GM12878 (cell line): ENCODE measurements at regions not wholly inside any gene's neighbourhood (a gene's known extent, or its start where the extent isn't known, plus 50 kb on each side); places are given as distances from the start of the nearest gene placed in this dataset.

Experiments used
- ATAC-seq: fragments of 200-7000 bp; cut with Tn5 transposase; 3 replicates; pipeline ENCODE4 v1.9.1; 2020; ENCODE audit warnings: mild to moderate bottlenecking, moderate library complexity
- BruUV-seq: library from RNA; stranded (reverse); fragments of 400-500 nt; replicated peaks from 2 replicates; lab custom pipeline; 2021; lab: Mats Ljungman, UMichigan
- CTCF ChIA-PET: fragments of 300-600 bp; sonication (Branson Sonifier 250); formaldehyde crosslinking; extraction: SDS; loops from one replicate; lab custom pipeline; 2021; ENCODE audit warnings: inconsistent platforms; lab: Yijun Ruan, JAX
- POLR2A ChIA-PET: fragments of 350-600 bp; formaldehyde crosslinking; extraction: SDS; loops from one replicate; lab custom pipeline; 2021; ENCODE audit warnings: inconsistent platforms; lab: Charles Lee
- RAD21 ChIA-PET: fragments of 300-600 bp; sonication (Branson Sonifier 250); formaldehyde crosslinking; loops from one replicate; lab custom pipeline; 2023; ENCODE audit warnings: antibody characterized with exemption; ENCODE audit not compliant: unreplicated experiment; lab: Charles Lee
- SMC1A ChIA-PET: fragments of 300-600 bp; sonication (Branson Sonifier 250); formaldehyde crosslinking; loops from one replicate; lab custom pipeline; 2023; ENCODE audit not compliant: unreplicated experiment, uncharacterized antibody; lab: Charles Lee
- DNase-seq: peaks from one replicate; pipeline ENCODE4 v3.0.0-alpha.2; 2011; ENCODE audit warnings: low read depth, low spot score
- FAIRE-seq: peaks from 3 replicates; lab custom pipeline; 2011; peaks lifted over from hg19 to GRCh38; lab: Jason Lieb, UNC
- H2AFZ ChIP-seq: 2 replicates; pipeline ENCODE4 v1.6.0; 2011; ENCODE audit warnings: low read depth, low read length, control low read depth; ENCODE audit not compliant: control insufficient read depth
- H3K27ac ChIP-seq: 2 replicates; pipeline ENCODE4 v1.5.1; 2011; ENCODE audit warnings: control low read depth; ENCODE audit not compliant: control insufficient read depth, insufficient read depth
- H3K27me3 ChIP-seq, 2 experiments: replicated peaks in 1 of 2; 2 replicates each; pipeline versions ENCODE4 v1.6.0 to v1.6.1; 2011; ENCODE audit warnings: low read length in 1 of 2; ENCODE audit not compliant: control insufficient read depth in 2 of 2, insufficient read depth in 2 of 2
- H3K36me3 ChIP-seq, 2 experiments: 2 replicates each; pipeline ENCODE4 v1.5.1; 2011; ENCODE audit warnings: low read length in 1 of 2; ENCODE audit not compliant: control insufficient read depth in 2 of 2, insufficient read depth in 2 of 2
- H3K4me1 ChIP-seq: 2 replicates; pipeline ENCODE4 v1.6.1; 2011; ENCODE audit warnings: mild to moderate bottlenecking, low read length, moderate library complexity, mixed read lengths; ENCODE audit not compliant: control insufficient read depth, insufficient read depth
- H3K4me2 ChIP-seq: 2 replicates; pipeline ENCODE4 v1.6.0; 2011; ENCODE audit warnings: control low read depth; ENCODE audit not compliant: control insufficient read depth, insufficient read depth
- H3K4me3 ChIP-seq: fragments of 200-600 bp; sonication (generic); 2 replicates; pipeline ENCODE4 v1.5.1; 2016
- H3K79me2 ChIP-seq: 2 replicates; pipeline ENCODE4 v1.6.0; 2011; ENCODE audit warnings: low read length; ENCODE audit not compliant: control insufficient read depth, insufficient read depth
- H3K9ac ChIP-seq: 2 replicates; pipeline ENCODE4 v1.8.0; 2011; ENCODE audit warnings: low read length, control low read depth, mixed read lengths; ENCODE audit not compliant: control insufficient read depth, insufficient read depth
- H3K9me3 ChIP-seq: replicated peaks from 3 replicates; pipeline ENCODE4 v1.5.1; 2011; ENCODE audit warnings: mild to moderate bottlenecking, low read length; ENCODE audit not compliant: control insufficient read depth, insufficient read depth
- H4K20me1 ChIP-seq: 2 replicates; pipeline ENCODE4 v1.6.0; 2011; ENCODE audit not compliant: control insufficient read depth, insufficient read depth
- BACH1 ChIP-seq: fragments of 450-650 bp; IDR thresholded peaks from 2 replicates; pipeline ENCODE4 v1.6.1; 2017; ENCODE audit warnings: mild to moderate bottlenecking, borderline replicate concordance
- BMI1 ChIP-seq: fragments of 450-650 bp; IDR thresholded peaks from 2 replicates; pipeline ENCODE4 v1.6.1; 2016; ENCODE audit warnings: mild to moderate bottlenecking, moderate library complexity, borderline replicate concordance
- CHD2 ChIP-seq: IDR thresholded peaks from 2 replicates; pipeline ENCODE4 v1.6.1; 2011; ENCODE audit warnings: low read depth, low read length, improper control_type of control experiment, borderline replicate concordance
- CHD4 ChIP-seq: fragments of 200-600 bp; sonication (generic); IDR thresholded peaks from 2 replicates; pipeline ENCODE4 v1.6.1; 2016; ENCODE audit warnings: mild to moderate bottlenecking
- EED ChIP-seq: sonication (generic); IDR thresholded peaks from 2 replicates; pipeline ENCODE4 v1.6.1; 2016; ENCODE audit warnings: antibody characterized with exemption, low read depth
- FOS ChIP-seq: IDR thresholded peaks from 3 replicates; pipeline ENCODE4 v1.6.1; 2011; ENCODE audit warnings: borderline replicate concordance; ENCODE audit not compliant: insufficient read length; ENCODE audit errors: extremely low read depth
- JUNB ChIP-seq: IDR thresholded peaks from 2 replicates; pipeline ENCODE4 v1.6.1; 2016; ENCODE audit warnings: antibody characterized with exemption, mild to moderate bottlenecking
- MYC ChIP-seq: IDR thresholded peaks from 2 replicates; pipeline ENCODE4 v1.6.1; 2011; ENCODE audit warnings: mild to moderate bottlenecking, low read length, moderate library complexity, inconsistent platforms; ENCODE audit not compliant: insufficient read depth, insufficient replicate concordance, insufficient read length, severe bottlenecking
- NFIC ChIP-seq: IDR thresholded peaks from 2 replicates; pipeline ENCODE4 v1.6.1; 2012; ENCODE audit warnings: low read depth, mild to moderate bottlenecking, inconsistent platforms, low read length, moderate library complexity
- STAT1 ChIP-seq: fragments of 450-650 bp; conservative IDR thresholded peaks from 2 replicates; pipeline ENCODE4 v1.6.1; 2014; ENCODE audit warnings: antibody characterized with exemption, mild to moderate bottlenecking
- YBX1 ChIP-seq: fragments of 450-650 bp; IDR thresholded peaks from 2 replicates; pipeline ENCODE4 v1.6.1; 2016; ENCODE audit warnings: antibody characterized with exemption
- ZSCAN29 ChIP-seq: fragments of 450-650 bp; IDR thresholded peaks from 2 replicates; pipeline ENCODE4 v1.6.1; 2017; ENCODE audit warnings: mild to moderate bottlenecking, moderate library complexity
- WGBS: methylation state at CpG from one replicate; pipeline ENCODE4 v1.1.6; 2016; ENCODE audit warnings: low lambda C conversion rate; ENCODE audit not compliant: insufficient replicate concordance, insufficient coverage; ENCODE audit errors: missing lambda C conversion rate; 5-methylcytosine and 5-hydroxymethylcytosine counted together
- in situ Hi-C: fragments of 300-500 bp; cut with MboI; formaldehyde crosslinking; loops from 9 replicates; pipeline ENCODE4 v1.14.3; 2018; ENCODE audit warnings: mixed read lengths
- intact Hi-C: fragments of 100-400 bp; cut with micrococcal nuclease; formaldehyde crosslinking; loops from one replicate; pipeline ENCODE4 v1.14.2; 2022; ENCODE audit not compliant: unreplicated experiment
- TF ChIP-seq, protein P1 (sequence below): fragments of 450-650 bp; IDR thresholded peaks from 2 replicates; pipeline ENCODE4 v1.6.1; 2018; ENCODE audit warnings: borderline replicate concordance, mild to moderate bottlenecking; ENCODE audit not compliant: partially characterized antibody
- TF ChIP-seq, protein P2 (sequence below): fragments of 150-350 bp; IDR thresholded peaks from 2 replicates; pipeline ENCODE4 v1.6.1; 2014; ENCODE audit warnings: mild to moderate bottlenecking, low read depth, low read length

DNA sequence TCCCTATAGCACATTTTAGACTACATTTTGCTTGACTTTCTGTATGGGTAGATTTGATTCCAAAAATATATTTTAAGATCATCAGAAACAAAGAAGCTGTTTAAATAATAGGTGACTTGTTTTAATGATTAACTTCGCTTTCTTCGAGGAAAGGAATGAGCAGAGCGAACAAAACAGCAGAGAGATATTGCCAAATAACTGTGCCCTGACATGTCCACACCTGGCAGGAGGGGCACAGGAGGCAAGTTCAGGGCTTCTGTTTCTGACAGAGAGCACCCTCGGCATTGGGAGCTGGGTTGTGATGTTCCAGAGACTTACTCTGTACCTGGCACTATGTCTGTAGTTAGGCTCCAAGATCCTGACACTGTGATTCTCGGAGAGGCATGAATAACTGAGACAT, 155.7 kb upstream of the SASH1 start:
- H3K4me1 ChIP-seq, result no peaks in the 10 kb centered on the region
- in situ Hi-C loops, result loop anchor here (5.0 kb wide), 1 partner anchor 275 kb away; no protein-coding TSS in a partner anchor
- no peak for ATAC-seq
- TF ChIP-seq MYC (no peak), BACH1 (no peak), JUNB (no peak), FOS (no peak), STAT1 (no peak), BMI1 (no peak), YBX1 (no peak), EED (no peak), ZSCAN29 (no peak), NFIC (no peak), CHD2 (no peak), CHD4 (no peak)
- TF ChIP-seq, protein P1, sequence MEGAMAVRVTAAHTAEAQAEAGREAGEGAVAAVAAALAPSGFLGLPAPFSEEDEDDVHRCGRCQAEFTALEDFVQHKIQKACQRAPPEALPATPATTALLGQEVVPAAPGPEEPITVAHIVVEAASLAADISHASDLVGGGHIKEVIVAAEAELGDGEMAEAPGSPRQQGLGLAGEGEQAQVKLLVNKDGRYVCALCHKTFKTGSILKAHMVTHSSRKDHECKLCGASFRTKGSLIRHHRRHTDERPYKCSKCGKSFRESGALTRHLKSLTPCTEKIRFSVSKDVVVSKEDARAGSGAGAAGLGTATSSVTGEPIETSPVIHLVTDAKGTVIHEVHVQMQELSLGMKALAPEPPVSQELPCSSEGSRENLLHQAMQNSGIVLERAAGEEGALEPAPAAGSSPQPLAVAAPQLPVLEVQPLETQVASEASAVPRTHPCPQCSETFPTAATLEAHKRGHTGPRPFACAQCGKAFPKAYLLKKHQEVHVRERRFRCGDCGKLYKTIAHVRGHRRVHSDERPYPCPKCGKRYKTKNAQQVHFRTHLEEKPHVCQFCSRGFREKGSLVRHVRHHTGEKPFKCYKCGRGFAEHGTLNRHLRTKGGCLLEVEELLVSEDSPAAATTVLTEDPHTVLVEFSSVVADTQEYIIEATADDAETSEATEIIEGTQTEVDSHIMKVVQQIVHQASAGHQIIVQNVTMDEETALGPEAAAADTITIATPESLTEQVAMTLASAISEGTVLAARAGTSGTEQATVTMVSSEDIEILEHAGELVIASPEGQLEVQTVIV, result no peak
- TF ChIP-seq, protein P2, sequence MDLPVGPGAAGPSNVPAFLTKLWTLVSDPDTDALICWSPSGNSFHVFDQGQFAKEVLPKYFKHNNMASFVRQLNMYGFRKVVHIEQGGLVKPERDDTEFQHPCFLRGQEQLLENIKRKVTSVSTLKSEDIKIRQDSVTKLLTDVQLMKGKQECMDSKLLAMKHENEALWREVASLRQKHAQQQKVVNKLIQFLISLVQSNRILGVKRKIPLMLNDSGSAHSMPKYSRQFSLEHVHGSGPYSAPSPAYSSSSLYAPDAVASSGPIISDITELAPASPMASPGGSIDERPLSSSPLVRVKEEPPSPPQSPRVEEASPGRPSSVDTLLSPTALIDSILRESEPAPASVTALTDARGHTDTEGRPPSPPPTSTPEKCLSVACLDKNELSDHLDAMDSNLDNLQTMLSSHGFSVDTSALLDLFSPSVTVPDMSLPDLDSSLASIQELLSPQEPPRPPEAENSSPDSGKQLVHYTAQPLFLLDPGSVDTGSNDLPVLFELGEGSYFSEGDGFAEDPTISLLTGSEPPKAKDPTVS, result no peak
- ChIA-PET SMC1A (interaction anchor here (1.2 kb wide), 1 partner anchor 10 kb away, joined by 4 read pairs; no protein-coding TSS in a partner anchor), CTCF (interaction anchor here (0.6 to 1.7 kb wide), 3 partner anchors 10 to 21 kb away, joined by 4 to 6 read pairs (median 4); no protein-coding TSS in a partner anchor), POLR2A (no interaction called here), RAD21 (no interaction called here)
- no peak for FAIRE-seq
- no peak for DNase-seq
- no peak overlapping the region for H2AFZ ChIP-seq
- no peak overlapping the region for H3K27ac ChIP-seq
- BruUV-seq, result no TSS peak
- H3K9me3 ChIP-seq, result no peaks in the 10 kb centered on the region
- H3K9ac ChIP-seq, result no peak overlapping the region
- intact Hi-C loops, result no loop called here
- 32% methylated on average over 5 of the region's 5 CpGs for WGBS
- H3K79me2 ChIP-seq, result no peaks in the 10 kb centered on the region
- H3K36me3 ChIP-seq, result no peaks in the 10 kb centered on the region
- H3K27me3 ChIP-seq, result no peaks in the 10 kb centered on the region
- no peaks in the 10 kb centered on the region for H4K20me1 ChIP-seq
- H3K4me3 ChIP-seq, result no peak overlapping the region
- no peak overlapping the region for H3K4me2 ChIP-seq
